IPS-NIHi11 (cell line): ENCODE measurements at regions not wholly inside any gene's neighbourhood (a gene's known extent, or its start where the extent isn't known, plus 50 kb on each side); places are given as distances from the start of the nearest gene placed in this dataset.
"Not testable (repeated sequence)": the region's sequence is repeated elsewhere in the genome, so short reads cannot be mapped to it uniquely, and the experiment has no call there.

Experiments
- DNase-seq: peaks from one replicate; pipeline ENCODE4 v3.0.0; 2012; ENCODE audit warnings: mixed read lengths, low spot score

DNA sequence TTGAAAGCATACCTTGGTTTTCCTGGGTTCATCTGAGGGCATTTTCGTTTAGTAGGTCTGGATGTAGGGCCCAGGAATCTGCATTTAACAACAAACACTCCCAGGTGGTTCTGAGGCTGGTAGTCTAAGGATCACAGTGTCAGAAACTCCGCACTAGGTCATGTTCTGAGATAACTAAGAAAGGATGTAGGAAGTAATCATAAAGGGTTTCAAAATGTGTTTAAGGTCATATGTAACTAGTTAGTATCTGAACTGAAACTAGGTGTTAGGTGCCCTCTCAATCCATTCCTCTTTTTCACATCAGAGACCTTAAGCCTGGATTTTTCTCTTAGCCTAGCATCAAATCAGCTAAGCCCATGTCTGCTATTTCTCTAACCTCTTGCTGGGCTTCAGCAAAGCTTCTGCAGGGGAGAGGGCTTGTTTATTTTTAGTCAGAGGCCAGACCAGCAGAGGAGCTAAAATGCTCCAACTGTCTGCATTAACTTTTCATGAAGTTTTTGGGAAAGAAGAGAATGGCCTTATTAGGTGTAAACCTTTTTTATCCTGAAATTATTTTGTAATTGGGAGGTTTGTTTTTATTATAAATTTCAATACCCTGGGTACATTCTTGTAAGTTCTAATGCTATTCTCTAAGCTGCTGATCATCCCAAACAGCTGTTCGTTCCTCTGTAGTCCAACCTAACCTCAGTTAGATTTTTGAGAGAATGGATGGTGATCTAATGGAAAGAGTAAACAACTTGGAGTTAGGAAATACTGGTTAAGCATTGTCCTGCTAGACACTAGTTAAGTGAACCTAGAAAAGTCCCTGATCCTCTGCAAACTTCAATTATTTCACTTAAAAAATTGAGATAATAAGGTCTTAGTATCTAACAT, 262.8 kb upstream of the RFC3 start:
- no peak for DNase-seq

DNA sequence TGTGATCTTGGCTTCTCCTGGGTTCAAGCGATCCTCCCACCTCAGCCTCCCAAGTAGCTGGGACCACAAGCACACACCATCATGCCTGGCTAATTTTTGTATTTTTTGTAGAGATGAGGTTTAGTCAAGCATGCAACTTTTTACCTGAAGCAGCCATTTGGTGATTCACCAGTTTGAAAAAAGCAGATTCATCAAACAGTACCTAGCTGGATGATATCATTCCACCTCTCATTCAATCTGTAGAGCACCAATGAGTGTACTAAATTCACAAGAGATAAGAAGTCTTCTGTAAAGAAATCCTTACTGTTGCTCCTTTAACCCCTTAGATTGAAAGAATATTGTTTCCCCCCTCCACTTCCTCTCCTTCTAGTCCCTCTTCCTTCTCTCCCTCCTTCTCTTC, 261.1 kb upstream of the RFC3 start:
- DNase-seq: no peak

DNA sequence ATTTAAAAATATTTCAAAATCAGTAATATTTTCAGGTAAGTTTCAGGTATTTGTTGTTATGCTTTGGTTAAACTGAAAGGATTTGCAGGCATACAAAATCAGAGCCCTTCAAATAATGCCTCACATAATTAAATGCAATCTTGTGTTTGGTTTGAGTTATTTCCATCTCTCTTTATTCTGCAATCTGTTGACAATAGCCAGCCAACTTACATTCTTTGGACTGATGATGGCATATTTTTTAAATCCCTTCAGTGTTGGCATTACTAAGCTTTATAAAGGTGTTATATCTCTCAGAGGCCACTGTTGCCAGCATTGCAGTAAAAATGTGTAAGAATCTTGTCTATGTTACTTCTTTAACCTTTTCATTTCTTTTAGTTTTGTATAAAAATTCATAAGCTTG, 257.2 kb upstream of the RFC3 start:
- DNase-seq: no peak

DNA sequence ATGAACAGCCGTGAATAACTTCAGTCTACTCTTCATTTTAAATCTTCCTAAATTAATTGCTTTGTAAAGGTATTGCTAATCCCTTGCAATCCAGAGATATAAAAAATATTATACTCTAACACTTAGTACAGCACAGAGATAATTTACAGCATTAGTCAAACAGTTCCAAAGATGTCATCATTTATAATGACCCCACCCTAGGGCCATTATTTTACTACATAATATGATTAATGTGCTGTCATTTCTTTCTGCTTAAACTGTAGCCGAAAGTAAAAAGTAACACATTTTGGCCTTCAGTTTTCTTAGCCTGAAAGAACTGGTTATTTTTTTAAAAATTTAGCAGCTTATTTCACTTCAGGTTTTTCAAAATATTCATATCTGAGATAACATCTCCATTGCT, 256.3 kb upstream of the RFC3 start:
- DNase-seq: no peak

DNA sequence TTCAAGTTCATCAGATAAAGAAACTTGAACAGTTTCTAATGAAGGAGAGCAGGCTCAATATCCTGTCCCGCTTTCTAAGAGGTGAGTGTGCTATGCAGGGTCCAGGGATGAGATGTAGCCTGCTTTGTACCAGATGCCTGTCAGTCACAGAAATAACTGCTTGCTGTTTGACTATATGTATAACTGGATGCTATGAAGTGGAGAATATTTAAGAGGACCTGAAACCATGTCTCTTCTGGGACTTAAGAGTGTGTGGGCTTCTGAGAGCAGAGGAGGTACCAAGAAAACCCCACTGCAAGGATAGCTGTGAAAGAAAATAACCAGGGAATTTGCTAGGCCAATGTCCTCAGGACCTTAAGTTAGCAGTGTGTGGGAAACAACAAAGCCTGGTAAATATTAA, 246.3 kb upstream of the RFC3 start:
- DNase-seq: no peak

DNA sequence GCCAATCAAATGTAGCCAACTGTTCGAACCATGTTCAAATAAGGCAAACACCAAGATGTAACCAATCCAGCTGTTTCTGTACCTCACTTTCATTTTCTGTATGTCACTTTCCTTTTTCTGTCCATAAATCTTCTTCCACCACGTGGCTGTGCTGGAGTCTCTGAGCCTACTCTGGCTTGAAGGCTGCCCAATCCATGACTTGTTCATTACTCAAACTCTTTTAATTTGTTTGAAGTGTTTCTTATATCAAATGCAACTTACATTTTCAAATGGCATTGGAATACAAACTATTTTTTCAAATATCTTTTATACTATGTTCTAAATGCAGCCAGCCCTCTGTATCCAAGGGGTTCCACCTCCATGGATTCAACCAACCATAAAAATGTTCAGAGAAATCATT, 245.6 kb upstream of the RFC3 start:
- not testable (repeated sequence) for DNase-seq

DNA sequence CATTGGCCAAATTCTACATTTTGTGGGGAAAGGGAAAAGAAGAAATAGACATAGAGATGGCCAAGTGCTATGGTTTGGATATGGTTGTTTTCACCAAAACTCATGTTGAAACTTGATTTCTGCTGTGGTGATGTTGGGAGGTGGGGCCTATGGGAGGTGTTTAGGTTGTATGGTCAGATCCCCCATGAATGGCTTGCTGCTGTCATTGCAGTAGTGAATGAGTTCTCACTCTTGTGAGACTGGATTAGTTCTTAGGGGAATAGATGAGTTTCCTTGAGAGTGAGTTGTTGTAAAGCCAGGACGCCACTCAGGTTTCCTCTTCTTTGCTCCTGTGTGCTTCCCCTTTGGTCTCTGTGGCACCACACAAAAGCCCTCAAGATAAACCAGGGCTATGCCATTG, 242.6 kb upstream of the RFC3 start:
- no peak for DNase-seq

DNA sequence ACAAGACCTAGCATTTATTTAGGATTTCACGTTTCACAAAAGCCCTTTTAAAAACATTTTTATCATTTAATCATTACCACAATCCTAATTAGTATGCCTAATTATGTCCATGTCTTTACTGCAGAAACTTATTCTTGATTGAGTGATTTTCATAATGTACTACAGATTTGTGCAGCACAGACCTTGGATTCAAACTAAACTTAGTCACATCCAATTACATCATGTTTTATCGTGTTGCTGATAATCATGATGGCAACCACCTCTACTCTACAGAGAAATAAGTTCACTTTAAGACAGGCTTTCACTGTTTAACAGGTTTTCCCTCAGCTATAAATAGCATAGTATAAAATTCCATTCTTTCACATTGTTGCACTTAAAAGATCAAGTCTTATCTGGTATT, 240.9 kb upstream of the RFC3 start:
- no peak for DNase-seq

DNA sequence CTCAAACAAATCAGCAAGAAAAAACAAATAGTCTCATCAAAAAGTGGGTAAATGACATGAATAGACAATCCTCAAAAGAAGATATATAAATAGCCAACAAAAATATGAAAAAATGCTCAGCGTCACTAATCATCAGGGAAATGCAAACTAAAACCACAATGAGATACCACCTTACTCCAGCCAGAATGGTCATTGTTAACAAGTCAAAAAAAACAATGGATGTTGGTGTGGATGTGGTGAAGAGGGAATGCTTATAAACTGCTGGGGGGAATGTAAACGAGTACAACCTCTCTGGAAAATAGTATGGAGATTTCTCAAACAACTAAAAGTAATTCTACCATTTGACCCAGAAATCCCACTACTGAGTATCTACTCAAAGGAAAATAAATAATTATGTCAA, 239.2 kb upstream of the RFC3 start:
- DNase-seq: no peak

DNA sequence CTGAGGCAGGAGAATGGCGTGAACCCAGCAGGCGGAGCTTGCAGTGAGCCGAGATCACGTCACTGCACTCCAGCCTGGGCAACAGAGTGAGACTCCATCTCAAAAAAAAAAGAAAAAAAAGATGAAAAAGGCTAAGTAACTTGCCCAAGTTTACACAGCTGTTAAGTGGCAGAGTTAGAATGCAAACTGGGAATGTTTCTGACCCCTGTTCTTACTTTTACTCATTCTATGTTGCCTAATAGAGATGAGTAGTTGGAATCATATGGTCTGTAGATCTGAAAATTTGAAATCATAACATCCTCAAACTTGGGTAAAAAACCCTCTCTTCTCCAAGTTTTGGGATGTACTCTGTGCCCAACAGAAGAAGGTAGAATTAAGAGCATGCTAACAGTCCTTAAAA, 235.8 kb upstream of the RFC3 start:
- DNase-seq: no peak

DNA sequence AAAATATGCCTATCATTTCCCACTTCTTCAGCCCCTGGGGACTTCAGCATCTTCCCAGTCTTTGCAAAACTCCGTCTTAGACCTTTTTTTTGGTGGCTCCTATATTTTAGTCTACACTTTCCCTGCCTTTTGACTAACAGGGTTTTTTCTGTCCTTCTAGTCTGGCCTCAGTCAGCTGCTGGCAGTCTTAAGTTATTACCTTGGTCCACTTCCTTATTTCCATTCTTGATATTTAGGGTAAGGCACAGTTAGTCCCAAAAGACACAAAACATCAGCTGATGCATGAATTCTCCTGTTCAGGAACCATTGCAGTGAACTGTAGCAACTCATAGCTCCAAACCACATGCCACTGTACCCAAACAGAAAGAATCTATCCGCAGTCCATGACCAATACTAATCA, 234.6 kb upstream of the RFC3 start:
- no peak for DNase-seq

DNA sequence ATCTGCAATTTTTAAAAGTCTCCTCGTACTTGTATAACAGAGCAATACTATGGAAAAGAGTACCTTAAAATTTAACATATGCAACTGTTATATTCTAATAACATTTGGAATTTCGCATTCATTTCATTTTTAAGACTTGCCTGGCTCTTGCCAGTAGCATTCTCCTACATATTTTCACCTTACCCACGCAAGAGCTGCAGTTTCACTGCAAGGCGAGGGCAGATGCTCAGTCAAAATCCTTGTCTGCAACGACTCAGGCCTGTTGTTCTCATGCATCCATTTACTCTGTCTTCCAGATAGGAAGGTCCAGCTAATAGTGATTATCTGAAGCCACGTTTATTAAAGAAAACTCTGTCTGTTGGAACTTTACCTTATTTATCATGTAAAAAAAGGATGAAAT, 227.0 kb upstream of the RFC3 start:
- DNase-seq: no peak

DNA sequence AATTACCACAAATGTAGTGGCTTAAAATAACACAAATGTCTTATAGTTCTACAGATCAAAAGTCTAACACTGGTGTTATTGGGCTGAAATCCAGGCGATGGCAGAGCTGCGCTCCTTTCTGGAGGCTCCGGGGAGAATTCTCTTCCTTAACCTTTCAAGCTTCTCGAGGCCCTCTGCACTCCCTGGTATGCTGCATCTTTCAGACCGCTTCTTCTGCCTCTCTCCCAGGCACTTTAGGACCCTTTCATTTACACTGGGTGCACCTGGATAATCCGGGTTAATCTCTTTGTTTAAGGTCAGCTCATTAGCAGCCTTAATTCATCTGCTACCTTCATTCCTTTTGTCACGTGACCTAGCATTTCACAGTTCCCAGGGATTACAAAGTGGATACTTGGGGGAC, 211.3 kb upstream of the RFC3 start:
- DNase-seq: peak; percentile 10

DNA sequence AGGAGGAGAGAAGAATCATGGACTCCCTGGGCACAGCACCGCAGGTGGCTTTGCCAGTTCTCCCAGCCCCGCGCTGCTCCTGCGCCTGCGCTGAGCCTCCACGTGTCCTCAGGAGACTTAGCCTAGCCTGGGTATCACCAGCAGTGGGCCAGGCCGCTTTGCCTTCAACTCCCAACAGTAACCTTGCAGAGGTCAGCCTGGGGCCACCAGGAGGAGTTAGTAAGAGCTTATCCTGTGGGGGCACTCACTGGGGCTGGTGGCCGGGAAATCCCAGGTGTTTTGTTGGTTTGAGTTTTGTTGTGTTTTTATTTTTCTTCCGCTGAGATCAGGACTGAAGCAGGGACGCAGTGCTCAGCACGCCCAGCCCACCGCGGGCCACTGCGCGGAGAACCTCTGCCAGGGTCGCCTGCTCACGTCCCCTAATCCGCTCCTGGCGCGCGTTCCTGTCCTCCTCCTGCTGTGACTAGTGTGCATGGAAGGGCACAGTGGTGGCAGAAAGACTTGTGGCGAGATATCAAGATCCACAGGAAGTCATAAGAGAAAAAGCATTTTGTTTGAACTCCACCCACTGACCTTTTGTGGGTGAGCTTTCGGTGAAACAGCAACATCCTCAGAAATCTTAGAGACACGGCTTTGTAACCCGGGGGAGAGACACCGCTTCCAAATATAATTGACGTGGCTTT, 207.4 kb upstream of the RFC3 start:
- DNase-seq: peak; percentile 69

DNA sequence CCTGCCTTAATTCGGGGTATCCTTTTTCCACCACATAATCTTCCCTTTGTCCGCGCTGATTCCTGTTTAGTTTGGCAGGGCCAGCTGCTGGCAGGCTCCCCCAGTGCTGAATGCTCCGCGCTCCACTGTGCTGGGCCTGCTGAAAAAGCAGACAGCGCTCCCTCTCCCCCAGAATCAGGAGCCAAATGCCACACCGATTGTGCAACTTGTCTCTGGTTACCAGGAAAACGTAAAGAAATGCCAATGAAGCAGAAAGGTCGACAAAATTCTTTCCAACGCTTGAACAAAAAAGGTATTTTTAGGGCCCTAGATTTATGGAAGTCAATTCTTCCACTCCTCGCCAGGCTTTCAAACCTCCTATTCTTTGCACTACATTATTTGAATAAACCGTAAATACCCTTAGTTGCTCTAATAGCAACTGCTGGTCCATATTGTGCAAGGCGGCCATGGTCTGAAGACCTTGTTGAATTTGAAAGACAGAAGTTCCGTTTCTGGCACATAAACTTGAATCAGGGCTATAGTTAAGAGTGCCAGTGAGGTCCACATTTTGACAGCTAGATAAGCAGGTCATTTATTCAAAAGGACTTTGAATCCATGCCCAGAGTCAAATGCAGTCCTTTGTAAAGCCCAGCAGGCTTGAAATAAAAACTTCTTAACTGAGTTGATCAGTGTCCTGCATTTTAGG, 206.7 kb upstream of the RFC3 start:
- DNase-seq: peak; percentile 38

DNA sequence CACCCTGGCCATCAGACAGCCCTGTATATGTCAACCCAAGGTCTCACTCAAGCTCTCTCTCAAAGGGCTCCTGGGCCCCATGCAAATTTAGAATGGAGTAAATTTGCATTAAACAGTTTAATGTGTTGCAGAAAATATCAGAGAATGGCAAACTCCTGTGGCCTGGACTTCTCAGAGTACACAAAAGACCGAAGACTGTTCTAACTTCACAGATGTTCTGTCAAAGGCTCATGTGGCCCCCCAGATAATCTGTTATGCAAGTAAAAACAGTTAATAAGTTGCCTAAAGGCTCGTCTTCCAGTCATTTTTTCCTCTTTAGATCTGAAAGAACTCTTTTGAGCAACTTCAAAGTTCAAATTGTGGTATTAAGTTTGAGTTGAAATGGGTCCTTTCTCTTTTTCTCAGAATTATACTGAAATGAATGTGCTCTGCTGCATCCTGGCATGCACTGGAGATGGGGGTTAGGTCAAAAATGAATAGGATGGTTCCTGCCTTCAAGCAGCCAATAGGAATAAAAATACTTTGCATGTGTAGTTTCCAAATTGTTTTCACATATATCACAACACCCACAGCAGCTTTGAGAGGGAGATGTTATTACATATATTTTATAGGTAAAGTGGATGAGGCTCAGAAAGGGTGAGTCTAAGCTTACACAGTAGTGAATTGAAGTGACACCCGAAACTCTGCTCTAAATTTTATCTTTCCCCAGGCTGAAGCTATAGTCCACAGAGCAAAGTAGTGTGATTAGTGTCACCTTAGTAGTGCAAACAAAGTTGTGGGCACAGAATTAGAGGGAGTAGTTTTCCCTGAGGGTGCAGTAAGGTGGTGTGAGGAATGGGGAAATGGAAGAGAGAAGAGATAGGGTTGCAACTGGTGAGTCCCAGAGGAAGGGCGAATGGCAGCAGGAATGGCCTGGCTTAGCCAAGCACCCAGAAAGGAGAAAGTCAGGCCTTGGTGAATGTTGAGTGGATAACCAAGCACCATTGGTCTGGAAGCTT, 205.0 kb upstream of the RFC3 start:
- no peak for DNase-seq

DNA sequence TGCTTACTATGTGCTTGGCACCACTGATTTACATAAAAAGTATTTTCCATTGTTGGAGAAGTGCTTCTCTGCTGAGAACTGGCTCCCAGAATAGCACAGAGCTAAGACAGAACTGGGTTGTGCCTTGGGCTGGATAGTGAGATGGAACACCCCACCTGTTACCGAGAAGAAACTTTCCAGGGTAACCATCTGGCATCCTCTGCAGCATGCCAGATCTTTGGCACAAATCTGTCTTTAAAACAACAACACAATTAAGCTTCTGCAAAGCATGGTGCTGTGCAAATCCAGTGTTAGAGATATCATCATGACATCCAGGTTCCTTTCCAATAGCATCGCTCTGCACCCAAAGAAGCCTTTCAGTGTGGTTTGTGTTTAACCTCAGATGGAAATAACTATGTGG, 202.5 kb upstream of the RFC3 start:
- no peak for DNase-seq

DNA sequence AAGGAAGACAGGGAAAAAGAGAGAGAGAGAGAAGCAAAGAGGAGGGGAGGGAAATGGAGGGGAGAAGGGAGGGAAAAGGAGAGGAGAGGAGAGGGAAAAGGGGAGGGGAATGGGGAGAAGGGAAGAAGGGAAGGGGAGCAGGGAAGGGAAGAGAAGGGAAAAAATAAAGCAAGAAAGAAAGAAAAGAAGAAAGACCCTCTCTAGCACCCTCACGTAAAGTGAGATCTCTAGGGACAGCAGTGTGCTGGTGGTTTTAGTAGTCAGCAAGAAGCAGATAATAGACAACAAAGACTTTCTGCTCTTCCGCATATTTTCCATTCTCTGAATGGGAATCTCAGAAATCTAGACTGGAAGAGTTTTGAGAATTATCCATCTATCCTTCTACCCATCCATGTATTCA, 201.8 kb upstream of the RFC3 start:
- no peak for DNase-seq

DNA sequence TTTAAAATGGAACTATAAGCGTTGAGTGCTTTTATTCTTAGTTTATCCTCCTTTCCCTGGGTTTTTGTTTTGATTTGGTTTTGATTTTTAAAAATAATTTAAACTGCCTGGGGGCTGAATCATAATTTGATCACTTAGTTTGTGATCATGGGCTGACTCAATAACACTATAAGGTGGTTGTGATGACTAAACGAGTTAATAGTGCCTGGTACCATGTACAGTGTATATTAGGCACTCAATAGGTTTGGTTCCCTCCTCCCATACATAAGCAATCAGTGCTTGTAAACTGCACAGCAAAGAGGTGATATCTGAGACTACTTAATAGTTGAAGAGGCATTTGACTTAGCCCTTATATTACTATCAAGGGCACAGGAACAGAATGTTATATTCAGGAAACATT, 200.9 kb upstream of the RFC3 start:
- DNase-seq: no peak

DNA sequence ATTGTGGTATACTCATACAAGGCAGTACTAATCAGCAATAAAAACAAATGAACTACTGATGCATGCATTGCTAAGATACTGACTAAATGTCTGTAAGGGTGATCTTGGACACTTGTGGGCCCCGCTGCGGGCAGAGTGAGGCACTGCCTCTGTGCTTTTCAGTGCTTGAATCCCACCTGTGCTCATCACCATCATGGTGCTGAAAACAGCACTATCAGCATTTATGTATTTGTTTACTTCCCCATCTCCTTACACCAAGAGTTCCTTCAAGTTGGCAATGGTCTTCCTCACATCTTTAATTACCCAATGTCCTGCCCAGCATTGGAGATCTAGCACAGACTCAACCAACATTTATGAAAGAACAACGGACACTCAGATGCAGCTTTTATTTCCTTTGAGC, 193.7 kb upstream of the RFC3 start:
- DNase-seq: no peak

DNA sequence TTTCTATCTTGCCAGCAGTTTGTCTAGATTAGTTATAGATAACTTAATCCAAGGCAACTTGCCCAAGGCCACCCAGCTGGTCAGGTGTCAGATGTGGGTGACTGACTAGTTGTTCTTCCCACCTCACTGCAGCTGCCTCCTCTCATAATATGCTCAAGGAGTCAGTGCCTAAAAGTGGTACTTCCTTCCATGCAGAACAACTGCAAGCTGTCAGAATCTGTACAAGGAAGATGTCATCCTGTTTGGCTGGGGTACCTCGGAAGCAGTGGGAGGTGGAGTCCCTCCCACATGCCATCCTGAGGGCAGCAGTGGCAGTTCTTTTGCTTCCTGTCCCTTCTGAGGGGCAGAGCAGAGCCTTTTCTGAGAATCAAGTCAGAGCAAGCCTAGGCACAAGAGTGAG, 193.2 kb upstream of the RFC3 start:
- DNase-seq: no peak

DNA sequence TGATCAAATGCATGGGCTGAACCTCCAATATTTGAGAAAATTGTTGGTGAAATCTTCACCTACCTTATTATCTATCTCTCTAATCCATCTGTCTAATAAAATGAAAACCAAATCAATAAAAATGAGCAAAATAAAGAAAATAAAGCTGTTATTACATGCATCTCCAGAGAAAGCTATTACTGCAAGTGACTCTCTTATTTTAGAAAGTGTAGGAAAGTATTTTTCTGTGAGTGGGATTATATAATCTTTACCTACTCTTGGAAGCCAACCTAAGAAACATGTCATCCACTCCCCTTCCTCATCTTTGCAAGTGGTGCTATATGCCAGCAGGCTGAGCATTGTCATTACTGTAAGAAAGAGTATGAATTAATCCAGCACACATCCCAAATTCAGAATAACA, 191.5 kb upstream of the RFC3 start:
- no peak for DNase-seq
